Transverse colon (tissue), 4 donors: ENCODE measurements at regions not wholly inside any gene's neighbourhood (a gene's known extent, or its start where the extent isn't known, plus 50 kb on each side); places are given as distances from the start of the nearest gene placed in this dataset.

Source experiments
- EP300 ChIP-seq: sonication (generic); formaldehyde crosslinking; IDR thresholded peaks from one replicate; pipeline ENCODE4 v1.6.1; 2017; ENCODE audit warnings: antibody characterized with exemption, low read depth
- POLR2A ChIP-seq: fragments of 450-650 bp; IDR thresholded peaks from one replicate; pipeline ENCODE4 v1.6.1; 2016; ENCODE audit warnings: antibody characterized with exemption, mild to moderate bottlenecking, moderate library complexity
- POLR2AphosphoS5 ChIP-seq, 3 donors: sonication (generic); formaldehyde crosslinking; IDR thresholded peaks; one replicate each; pipeline ENCODE4 v1.6.1; 2016; ENCODE audit warnings: antibody characterized with exemption in 3 of 3
- TF ChIP-seq, protein P1 (sequence below), 5 experiments: fragments of 200-600 bp in 3 of 5; fragments of 450-650 bp in 2 of 5; sonication (generic) in 3 of 5; IDR thresholded peaks; 1 replicate in 2 of 5; 2 replicates in 3 of 5; pipeline ENCODE4 v1.5.1; 2016 to 2017; ENCODE audit warnings: antibody characterized with exemption in 5 of 5, inconsistent platforms in 3 of 5, mild to moderate bottlenecking in 2 of 5, moderate library complexity in 1 of 5

DNA sequence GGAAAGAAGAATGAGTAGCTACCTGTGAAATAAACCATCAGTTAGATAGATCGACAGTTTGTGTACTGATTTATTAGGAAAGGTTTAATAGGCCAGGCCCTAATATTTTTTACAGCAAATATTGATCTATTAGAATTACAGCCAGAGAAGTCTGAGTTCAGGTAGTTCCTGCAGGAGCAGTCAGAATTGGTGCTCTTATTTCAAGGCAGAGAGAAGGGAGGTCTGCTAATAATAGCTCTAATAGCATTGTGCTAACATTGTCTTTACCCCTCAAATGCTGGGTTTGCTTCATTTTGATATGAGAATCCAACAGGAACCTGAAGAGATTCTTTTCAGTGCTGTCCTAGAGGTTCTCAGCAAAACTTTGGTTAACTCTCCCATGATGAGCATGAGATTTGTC, 343.8 kb upstream of the NAV3 start:
- TF ChIP-seq, protein P1, sequence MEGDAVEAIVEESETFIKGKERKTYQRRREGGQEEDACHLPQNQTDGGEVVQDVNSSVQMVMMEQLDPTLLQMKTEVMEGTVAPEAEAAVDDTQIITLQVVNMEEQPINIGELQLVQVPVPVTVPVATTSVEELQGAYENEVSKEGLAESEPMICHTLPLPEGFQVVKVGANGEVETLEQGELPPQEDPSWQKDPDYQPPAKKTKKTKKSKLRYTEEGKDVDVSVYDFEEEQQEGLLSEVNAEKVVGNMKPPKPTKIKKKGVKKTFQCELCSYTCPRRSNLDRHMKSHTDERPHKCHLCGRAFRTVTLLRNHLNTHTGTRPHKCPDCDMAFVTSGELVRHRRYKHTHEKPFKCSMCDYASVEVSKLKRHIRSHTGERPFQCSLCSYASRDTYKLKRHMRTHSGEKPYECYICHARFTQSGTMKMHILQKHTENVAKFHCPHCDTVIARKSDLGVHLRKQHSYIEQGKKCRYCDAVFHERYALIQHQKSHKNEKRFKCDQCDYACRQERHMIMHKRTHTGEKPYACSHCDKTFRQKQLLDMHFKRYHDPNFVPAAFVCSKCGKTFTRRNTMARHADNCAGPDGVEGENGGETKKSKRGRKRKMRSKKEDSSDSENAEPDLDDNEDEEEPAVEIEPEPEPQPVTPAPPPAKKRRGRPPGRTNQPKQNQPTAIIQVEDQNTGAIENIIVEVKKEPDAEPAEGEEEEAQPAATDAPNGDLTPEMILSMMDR (IDR thresholded peaks at IDR 0.05) = no peak
- TF ChIP-seq POLR2A (no peak), POLR2AphosphoS5 (IDR thresholded peaks at IDR 0.05) (no peak), EP300 (no peak)
